GM23338 (cell line): ENCODE measurements at regions not wholly inside any gene's neighbourhood (a gene's known extent, or its start where the extent isn't known, plus 50 kb on each side); places are given as distances from the start of the nearest gene placed in this dataset.

Experiments used
- ATAC-seq: fragments of 200-7000 bp; cut with Tn5 transposase; 3 replicates; pipeline ENCODE4 v1.9.1; 2020
- DNase-seq: peaks from one replicate; pipeline ENCODE4 v3.0.0-alpha.2; 2015; ENCODE audit warnings: low spot score
- H2AFZ ChIP-seq: fragments of 200-600 bp; sonication (generic); 2 replicates; pipeline ENCODE4 v1.8.0; 2016; ENCODE audit warnings: antibody characterized with exemption, mild to moderate bottlenecking, moderate library complexity
- H3F3A ChIP-seq: fragments of 200-600 bp; sonication (generic); replicated peaks from 2 replicates; pipeline ENCODE4 v1.8.0; 2017; ENCODE audit warnings: antibody characterized with exemption, mixed run types, low read depth
- H3K27ac ChIP-seq: fragments of 200-600 bp; sonication (generic); 2 replicates; pipeline ENCODE4 v1.6.1; 2016; ENCODE audit warnings: low read depth
- H3K27me3 ChIP-seq: fragments of 200-600 bp; sonication (generic); 2 replicates; pipeline ENCODE4 v1.8.0; 2016; ENCODE audit warnings: mild to moderate bottlenecking, mixed run types, moderate library complexity; ENCODE audit not compliant: insufficient read depth
- H3K36me3 ChIP-seq: fragments of 200-600 bp; sonication (generic); 2 replicates; pipeline ENCODE4 v1.8.0; 2016; ENCODE audit warnings: mild to moderate bottlenecking; ENCODE audit not compliant: insufficient read depth
- H3K4me1 ChIP-seq: fragments of 200-600 bp; sonication (generic); 2 replicates; pipeline ENCODE4 v1.8.0; 2016; ENCODE audit warnings: mild to moderate bottlenecking, moderate library complexity; ENCODE audit not compliant: insufficient read depth
- H3K4me2 ChIP-seq: fragments of 200-600 bp; sonication (generic); 2 replicates; pipeline ENCODE4 v1.7.1; 2017; ENCODE audit warnings: mixed run types
- H3K4me3 ChIP-seq: fragments of 200-600 bp; sonication (generic); 2 replicates; pipeline ENCODE4 v1.6.1; 2016; ENCODE audit warnings: mixed run types
- H3K79me2 ChIP-seq: fragments of 200-600 bp; sonication (generic); replicated peaks from 2 replicates; pipeline ENCODE4 v1.8.0; 2017; ENCODE audit warnings: mild to moderate bottlenecking; ENCODE audit not compliant: insufficient read depth
- H3K9me2 ChIP-seq: fragments of 200-600 bp; sonication (generic); 2 replicates; pipeline ENCODE4 v1.8.0; 2017; ENCODE audit not compliant: insufficient read depth
- H4K20me1 ChIP-seq: fragments of 200-600 bp; sonication (generic); replicated peaks from 2 replicates; pipeline ENCODE4 v1.8.0; 2017; ENCODE audit warnings: mild to moderate bottlenecking; ENCODE audit not compliant: insufficient read depth
- H3K27ac Mint-ChIP-seq: 2 replicates; pipeline ENCODE4 v1.8.0; 2020; ENCODE audit warnings: inconsistent platforms, mild to moderate bottlenecking, moderate library complexity, mixed read lengths
- H3K27me3 Mint-ChIP-seq: 3 replicates; pipeline ENCODE4 v1.8.0; 2022; ENCODE audit warnings: low read depth, mild to moderate bottlenecking, moderate library complexity, mixed read lengths, inconsistent platforms; ENCODE audit not compliant: insufficient read depth, poor library complexity
- H3K36me3 Mint-ChIP-seq: 3 replicates; pipeline ENCODE4 v1.8.0; 2021; ENCODE audit warnings: low read depth, mild to moderate bottlenecking, inconsistent platforms, moderate library complexity, mixed read lengths
- H3K4me1 Mint-ChIP-seq: 3 replicates; pipeline ENCODE4 v1.8.0; 2020; ENCODE audit warnings: mild to moderate bottlenecking, inconsistent platforms, mixed read lengths
- H3K4me3 Mint-ChIP-seq: 3 replicates; pipeline ENCODE4 v1.8.0; 2021; ENCODE audit warnings: moderate library complexity, mild to moderate bottlenecking, inconsistent platforms, mixed read lengths
- H3K9me3 Mint-ChIP-seq: 3 replicates; pipeline ENCODE4 v1.8.0; 2020; ENCODE audit warnings: moderate library complexity, mild to moderate bottlenecking, inconsistent platforms, mixed read lengths
- CREB1 ChIP-seq: fragments of 250-450 bp; sonication (Bioruptor Pico); IDR thresholded peaks from 2 replicates; pipeline ENCODE4 v1.5.0; 2020; ENCODE audit warnings: low read depth, mild to moderate bottlenecking, moderate library complexity
- EZH2 ChIP-seq: fragments of 200-600 bp; sonication (generic); IDR thresholded peaks from one replicate; pipeline ENCODE4 v1.8.0; 2017; ENCODE audit warnings: antibody characterized with exemption, mild to moderate bottlenecking, low read depth; ENCODE audit not compliant: unreplicated experiment
- EZH2phosphoT487 ChIP-seq: fragments of 200-600 bp; sonication (generic); IDR thresholded peaks from one replicate; pipeline ENCODE4 v1.8.1; 2018; ENCODE audit warnings: antibody characterized with exemption; ENCODE audit not compliant: unreplicated experiment
- JUNB ChIP-seq: IDR thresholded peaks from one replicate; pipeline ENCODE4 v1.6.1; 2016; ENCODE audit warnings: antibody characterized with exemption; ENCODE audit not compliant: unreplicated experiment
- NANOG ChIP-seq: IDR thresholded peaks from 2 replicates; pipeline ENCODE4 v1.6.1; 2016; ENCODE audit warnings: antibody characterized with exemption, borderline replicate concordance
- POLR2AphosphoS5 ChIP-seq: IDR thresholded peaks from 2 replicates; pipeline ENCODE4 v1.6.1; 2016; ENCODE audit warnings: antibody characterized with exemption, low read depth
- STAT1 ChIP-seq: IDR thresholded peaks from one replicate; pipeline ENCODE4 v1.6.1; 2016; ENCODE audit warnings: antibody characterized with exemption; ENCODE audit not compliant: unreplicated experiment
- ZNF114 ChIP-seq: fragments of 250-450 bp; sonication (Bioruptor Pico); IDR thresholded peaks from 2 replicates; pipeline ENCODE4 v1.5.0; 2020; ENCODE audit warnings: mild to moderate bottlenecking, moderate library complexity
- ZNF331 ChIP-seq: fragments of 250-450 bp; sonication (Bioruptor Pico); IDR thresholded peaks from 2 replicates; pipeline ENCODE4 v1.5.0; 2020; ENCODE audit warnings: low read depth, mild to moderate bottlenecking, moderate library complexity
- TF ChIP-seq, protein P1 (sequence below): IDR thresholded peaks from 2 replicates; pipeline ENCODE4 v1.6.1; 2016; ENCODE audit warnings: antibody characterized with exemption
- TF ChIP-seq, protein P2 (sequence below): fragments of 250-450 bp; sonication (Bioruptor Pico); IDR thresholded peaks from 2 replicates; pipeline ENCODE4 v1.5.0; 2020; ENCODE audit warnings: mild to moderate bottlenecking, moderate library complexity
- TF ChIP-seq, protein P3 (sequence below), 2 experiments: fragments of 200-600 bp in 1 of 2; sonication (generic) in 1 of 2; conservative IDR thresholded peaks; 2 replicates each; pipeline versions ENCODE4 v1.5.1 to v1.6.1; 2016 to 2017; ENCODE audit warnings: antibody characterized with exemption in 2 of 2, low read depth in 2 of 2, mild to moderate bottlenecking in 2 of 2, moderate library complexity in 1 of 2
- TF ChIP-seq, protein P4 (sequence below): IDR thresholded peaks from one replicate; pipeline ENCODE4 v1.6.1; 2018; ENCODE audit warnings: antibody characterized with exemption; ENCODE audit not compliant: unreplicated experiment

DNA sequence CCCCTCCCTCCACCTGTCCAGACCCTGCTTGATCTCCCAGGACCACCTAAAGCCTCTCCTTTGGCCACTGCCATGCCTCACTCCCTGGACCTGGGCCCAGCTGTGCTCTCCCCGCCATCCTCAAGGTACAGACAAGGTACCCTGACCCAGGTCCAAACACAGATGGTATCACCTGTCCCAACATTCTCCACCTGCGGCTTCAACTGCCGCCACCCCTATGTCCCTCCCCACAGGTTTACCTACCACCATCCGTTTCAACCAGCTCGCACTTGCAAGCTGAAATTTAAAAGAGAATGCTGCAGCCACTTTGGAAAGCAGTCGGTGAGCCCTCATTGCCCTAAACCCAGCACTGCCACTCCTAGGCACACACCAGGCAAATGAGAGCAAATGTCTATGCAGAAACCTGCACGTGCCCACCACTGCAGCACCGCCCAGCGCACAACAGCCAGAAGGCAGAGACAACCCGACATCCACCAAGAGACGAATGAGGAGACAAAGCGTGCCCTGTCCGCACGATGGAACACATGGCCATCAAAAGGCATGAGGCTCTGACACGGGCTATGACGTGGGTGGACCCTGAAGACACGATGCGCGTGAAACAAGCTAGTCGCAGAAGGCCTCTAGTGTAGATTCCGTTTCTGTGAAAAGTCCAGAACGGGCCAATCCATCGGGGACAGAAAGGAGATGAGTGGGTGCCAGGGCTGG, 71.0 kb downstream of the RFLNA start:
- no peaks in the 10 kb centered on the region for H3K4me1 Mint-ChIP-seq
- peaks cover 2% of the 10 kb centered on the region for H3K27me3 Mint-ChIP-seq
- Histone ChIP-seq H3F3A (no peaks in the 10 kb centered on the region), H2AFZ (no peak overlapping the region), H3K27me3 (no peaks in the 10 kb centered on the region), H3K36me3 (no peaks in the 10 kb centered on the region; the same call in 1 of the 2 replicates), H3K4me3 (no peak overlapping the region), H3K27ac (no peak overlapping the region), H3K4me2 (no peak overlapping the region), H3K9me2 (no peaks in the 10 kb centered on the region), H3K4me1 (no peaks in the 10 kb centered on the region), H3K79me2 (0 out of 2 replicates have a peak, but pooled peaks cover 5% of the 10 kb centered on the region), H4K20me1 (no peaks in the 10 kb centered on the region; the same call in 1 of the 2 replicates)
- ATAC-seq, result no peak
- H3K4me3 Mint-ChIP-seq, result no peak overlapping the region
- H3K9me3 Mint-ChIP-seq, result no peaks in the 10 kb centered on the region
- no peak for DNase-seq
- TF ChIP-seq, protein P1, sequence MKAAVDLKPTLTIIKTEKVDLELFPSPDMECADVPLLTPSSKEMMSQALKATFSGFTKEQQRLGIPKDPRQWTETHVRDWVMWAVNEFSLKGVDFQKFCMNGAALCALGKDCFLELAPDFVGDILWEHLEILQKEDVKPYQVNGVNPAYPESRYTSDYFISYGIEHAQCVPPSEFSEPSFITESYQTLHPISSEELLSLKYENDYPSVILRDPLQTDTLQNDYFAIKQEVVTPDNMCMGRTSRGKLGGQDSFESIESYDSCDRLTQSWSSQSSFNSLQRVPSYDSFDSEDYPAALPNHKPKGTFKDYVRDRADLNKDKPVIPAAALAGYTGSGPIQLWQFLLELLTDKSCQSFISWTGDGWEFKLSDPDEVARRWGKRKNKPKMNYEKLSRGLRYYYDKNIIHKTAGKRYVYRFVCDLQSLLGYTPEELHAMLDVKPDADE, result no peak
- TF ChIP-seq, protein P2, sequence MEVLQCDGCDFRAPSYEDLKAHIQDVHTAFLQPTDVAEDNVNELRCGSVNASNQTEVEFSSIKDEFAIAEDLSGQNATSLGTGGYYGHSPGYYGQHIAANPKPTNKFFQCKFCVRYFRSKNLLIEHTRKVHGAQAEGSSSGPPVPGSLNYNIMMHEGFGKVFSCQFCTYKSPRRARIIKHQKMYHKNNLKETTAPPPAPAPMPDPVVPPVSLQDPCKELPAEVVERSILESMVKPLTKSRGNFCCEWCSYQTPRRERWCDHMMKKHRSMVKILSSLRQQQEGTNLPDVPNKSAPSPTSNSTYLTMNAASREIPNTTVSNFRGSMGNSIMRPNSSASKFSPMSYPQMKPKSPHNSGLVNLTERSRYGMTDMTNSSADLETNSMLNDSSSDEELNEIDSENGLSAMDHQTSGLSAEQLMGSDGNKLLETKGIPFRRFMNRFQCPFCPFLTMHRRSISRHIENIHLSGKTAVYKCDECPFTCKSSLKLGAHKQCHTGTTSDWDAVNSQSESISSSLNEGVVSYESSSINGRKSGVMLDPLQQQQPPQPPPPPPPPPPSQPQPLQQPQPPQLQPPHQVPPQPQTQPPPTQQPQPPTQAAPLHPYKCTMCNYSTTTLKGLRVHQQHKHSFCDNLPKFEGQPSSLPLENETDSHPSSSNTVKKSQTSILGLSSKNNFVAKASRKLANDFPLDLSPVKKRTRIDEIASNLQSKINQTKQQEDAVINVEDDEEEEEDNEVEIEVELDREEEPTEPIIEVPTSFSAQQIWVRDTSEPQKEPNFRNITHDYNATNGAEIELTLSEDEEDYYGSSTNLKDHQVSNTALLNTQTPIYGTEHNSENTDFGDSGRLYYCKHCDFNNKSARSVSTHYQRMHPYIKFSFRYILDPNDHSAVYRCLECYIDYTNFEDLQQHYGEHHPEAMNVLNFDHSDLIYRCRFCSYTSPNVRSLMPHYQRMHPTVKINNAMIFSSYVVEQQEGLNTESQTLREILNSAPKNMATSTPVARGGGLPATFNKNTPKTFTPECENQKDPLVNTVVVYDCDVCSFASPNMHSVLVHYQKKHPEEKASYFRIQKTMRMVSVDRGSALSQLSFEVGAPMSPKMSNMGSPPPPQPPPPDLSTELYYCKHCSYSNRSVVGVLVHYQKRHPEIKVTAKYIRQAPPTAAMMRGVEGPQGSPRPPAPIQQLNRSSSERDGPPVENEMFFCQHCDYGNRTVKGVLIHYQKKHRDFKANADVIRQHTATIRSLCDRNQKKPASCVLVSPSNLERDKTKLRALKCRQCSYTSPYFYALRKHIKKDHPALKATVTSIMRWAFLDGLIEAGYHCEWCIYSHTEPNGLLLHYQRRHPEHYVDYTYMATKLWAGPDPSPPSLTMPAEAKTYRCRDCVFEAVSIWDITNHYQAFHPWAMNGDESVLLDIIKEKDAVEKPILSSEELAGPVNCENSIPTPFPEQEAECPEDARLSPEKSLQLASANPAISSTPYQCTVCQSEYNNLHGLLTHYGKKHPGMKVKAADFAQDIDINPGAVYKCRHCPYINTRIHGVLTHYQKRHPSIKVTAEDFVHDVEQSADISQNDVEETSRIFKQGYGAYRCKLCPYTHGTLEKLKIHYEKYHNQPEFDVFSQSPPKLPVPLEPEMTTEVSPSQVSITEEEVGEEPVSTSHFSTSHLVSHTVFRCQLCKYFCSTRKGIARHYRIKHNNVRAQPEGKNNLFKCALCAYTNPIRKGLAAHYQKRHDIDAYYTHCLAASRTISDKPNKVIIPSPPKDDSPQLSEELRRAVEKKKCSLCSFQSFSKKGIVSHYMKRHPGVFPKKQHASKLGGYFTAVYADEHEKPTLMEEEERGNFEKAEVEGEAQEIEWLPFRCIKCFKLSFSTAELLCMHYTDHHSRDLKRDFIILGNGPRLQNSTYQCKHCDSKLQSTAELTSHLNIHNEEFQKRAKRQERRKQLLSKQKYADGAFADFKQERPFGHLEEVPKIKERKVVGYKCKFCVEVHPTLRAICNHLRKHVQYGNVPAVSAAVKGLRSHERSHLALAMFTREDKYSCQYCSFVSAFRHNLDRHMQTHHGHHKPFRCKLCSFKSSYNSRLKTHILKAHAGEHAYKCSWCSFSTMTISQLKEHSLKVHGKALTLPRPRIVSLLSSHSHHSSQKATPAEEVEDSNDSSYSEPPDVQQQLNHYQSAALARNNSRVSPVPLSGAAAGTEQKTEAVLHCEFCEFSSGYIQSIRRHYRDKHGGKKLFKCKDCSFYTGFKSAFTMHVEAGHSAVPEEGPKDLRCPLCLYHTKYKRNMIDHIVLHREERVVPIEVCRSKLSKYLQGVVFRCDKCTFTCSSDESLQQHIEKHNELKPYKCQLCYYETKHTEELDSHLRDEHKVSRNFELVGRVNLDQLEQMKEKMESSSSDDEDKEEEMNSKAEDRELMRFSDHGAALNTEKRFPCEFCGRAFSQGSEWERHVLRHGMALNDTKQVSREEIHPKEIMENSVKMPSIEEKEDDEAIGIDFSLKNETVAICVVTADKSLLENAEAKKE (CRISPR knock-in tag), result no peak
- TF ChIP-seq STAT1 (no peak), EZH2phosphoT487 (no peak), CREB1 (CRISPR knock-in tag) (no peak), POLR2AphosphoS5 (no peak), EZH2 (no peak), ZNF331 (CRISPR knock-in tag) (no peak), NANOG (no peak), ZNF114 (CRISPR knock-in tag) (no peak), JUNB (no peak)
- TF ChIP-seq, protein P3, sequence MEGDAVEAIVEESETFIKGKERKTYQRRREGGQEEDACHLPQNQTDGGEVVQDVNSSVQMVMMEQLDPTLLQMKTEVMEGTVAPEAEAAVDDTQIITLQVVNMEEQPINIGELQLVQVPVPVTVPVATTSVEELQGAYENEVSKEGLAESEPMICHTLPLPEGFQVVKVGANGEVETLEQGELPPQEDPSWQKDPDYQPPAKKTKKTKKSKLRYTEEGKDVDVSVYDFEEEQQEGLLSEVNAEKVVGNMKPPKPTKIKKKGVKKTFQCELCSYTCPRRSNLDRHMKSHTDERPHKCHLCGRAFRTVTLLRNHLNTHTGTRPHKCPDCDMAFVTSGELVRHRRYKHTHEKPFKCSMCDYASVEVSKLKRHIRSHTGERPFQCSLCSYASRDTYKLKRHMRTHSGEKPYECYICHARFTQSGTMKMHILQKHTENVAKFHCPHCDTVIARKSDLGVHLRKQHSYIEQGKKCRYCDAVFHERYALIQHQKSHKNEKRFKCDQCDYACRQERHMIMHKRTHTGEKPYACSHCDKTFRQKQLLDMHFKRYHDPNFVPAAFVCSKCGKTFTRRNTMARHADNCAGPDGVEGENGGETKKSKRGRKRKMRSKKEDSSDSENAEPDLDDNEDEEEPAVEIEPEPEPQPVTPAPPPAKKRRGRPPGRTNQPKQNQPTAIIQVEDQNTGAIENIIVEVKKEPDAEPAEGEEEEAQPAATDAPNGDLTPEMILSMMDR (conservative IDR thresholded peaks at IDR 0.05; ENCODE audit: low read depth in 2 of 2), result no peak
- TF ChIP-seq, protein P4, sequence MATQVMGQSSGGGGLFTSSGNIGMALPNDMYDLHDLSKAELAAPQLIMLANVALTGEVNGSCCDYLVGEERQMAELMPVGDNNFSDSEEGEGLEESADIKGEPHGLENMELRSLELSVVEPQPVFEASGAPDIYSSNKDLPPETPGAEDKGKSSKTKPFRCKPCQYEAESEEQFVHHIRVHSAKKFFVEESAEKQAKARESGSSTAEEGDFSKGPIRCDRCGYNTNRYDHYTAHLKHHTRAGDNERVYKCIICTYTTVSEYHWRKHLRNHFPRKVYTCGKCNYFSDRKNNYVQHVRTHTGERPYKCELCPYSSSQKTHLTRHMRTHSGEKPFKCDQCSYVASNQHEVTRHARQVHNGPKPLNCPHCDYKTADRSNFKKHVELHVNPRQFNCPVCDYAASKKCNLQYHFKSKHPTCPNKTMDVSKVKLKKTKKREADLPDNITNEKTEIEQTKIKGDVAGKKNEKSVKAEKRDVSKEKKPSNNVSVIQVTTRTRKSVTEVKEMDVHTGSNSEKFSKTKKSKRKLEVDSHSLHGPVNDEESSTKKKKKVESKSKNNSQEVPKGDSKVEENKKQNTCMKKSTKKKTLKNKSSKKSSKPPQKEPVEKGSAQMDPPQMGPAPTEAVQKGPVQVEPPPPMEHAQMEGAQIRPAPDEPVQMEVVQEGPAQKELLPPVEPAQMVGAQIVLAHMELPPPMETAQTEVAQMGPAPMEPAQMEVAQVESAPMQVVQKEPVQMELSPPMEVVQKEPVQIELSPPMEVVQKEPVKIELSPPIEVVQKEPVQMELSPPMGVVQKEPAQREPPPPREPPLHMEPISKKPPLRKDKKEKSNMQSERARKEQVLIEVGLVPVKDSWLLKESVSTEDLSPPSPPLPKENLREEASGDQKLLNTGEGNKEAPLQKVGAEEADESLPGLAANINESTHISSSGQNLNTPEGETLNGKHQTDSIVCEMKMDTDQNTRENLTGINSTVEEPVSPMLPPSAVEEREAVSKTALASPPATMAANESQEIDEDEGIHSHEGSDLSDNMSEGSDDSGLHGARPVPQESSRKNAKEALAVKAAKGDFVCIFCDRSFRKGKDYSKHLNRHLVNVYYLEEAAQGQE, result no peak
- peaks cover 18% of the 10 kb centered on the region for H3K36me3 Mint-ChIP-seq
- 0 out of 2 replicates have a peak overlapping the region, but pooled peaks have one; percentile 5 for H3K27ac Mint-ChIP-seq
